Colonic mucosa (tissue), 4 donors: ENCODE measurements at regions not wholly inside any gene's neighbourhood (a gene's known extent, or its start where the extent isn't known, plus 50 kb on each side); places are given as distances from the start of the nearest gene placed in this dataset.

Experiments used
- DNase-seq: peaks from one replicate; pipeline ENCODE4 v3.0.0-alpha.2; 2020
- H3K27ac ChIP-seq: fragments of 200-600 bp; one replicate; pipeline ENCODE4 v1.8.0; 2021
- H3K27me3 ChIP-seq: fragments of 200-600 bp; one replicate; pipeline ENCODE4 v1.8.0; 2021
- H3K36me3 ChIP-seq: fragments of 200-600 bp; one replicate; pipeline ENCODE4 v1.8.0; 2021
- H3K4me1 ChIP-seq: fragments of 200-600 bp; one replicate; pipeline ENCODE4 v1.8.0; 2021; ENCODE audit warnings: mild to moderate bottlenecking
- H3K4me3 ChIP-seq: fragments of 200-600 bp; one replicate; pipeline ENCODE4 v1.8.0; 2021
- H3K9ac ChIP-seq, 2 donors: one replicate each; pipeline ENCODE4 v1.7.0; 2013; ENCODE audit warnings: control low read depth in 2 of 2, low read depth in 2 of 2, low read length in 2 of 2
- H3K9me3 ChIP-seq: fragments of 200-600 bp; one replicate; pipeline ENCODE4 v1.8.0; 2021
- CTCF ChIP-seq: fragments of 200-600 bp; IDR thresholded peaks from one replicate; pipeline ENCODE4 v1.8.0; 2022; ENCODE audit warnings: antibody characterized with exemption, mild to moderate bottlenecking
- intact Hi-C: fragments of 100-400 bp; cut with DNase I; formaldehyde crosslinking; loops from one replicate; pipeline ENCODE4 v1.14.1; 2022
- donor health status: healthy.
- donor health status: DM: no; HTN: no; CAD: no.
- donor health status: DM: no; HTN: no; CAD: no.

GRCh38 chr5:165055476-165055875, 1550.1 kb downstream of the MAT2B start:
- H3K9ac ChIP-seq: no peak overlapping the region
- no peaks in the 10 kb centered on the region for H3K27me3 ChIP-seq
- no peak for DNase-seq
- no peak overlapping the region for H3K4me3 ChIP-seq
- H3K36me3 ChIP-seq: no peaks in the 10 kb centered on the region
- intact Hi-C loops: no loop called here
- H3K27ac ChIP-seq: no peak overlapping the region
- H3K4me1 ChIP-seq: no peaks in the 10 kb centered on the region
- H3K9me3 ChIP-seq: no peaks in the 10 kb centered on the region
- TF ChIP-seq CTCF: no peak

- H3K27ac ChIP-seq: no peak overlapping the region
- no peaks in the 10 kb centered on the region for H3K4me1 ChIP-seq
- no peak for TF ChIP-seq CTCF
- DNase-seq: no peak
- H3K27me3 ChIP-seq: no peaks in the 10 kb centered on the region
- H3K9ac ChIP-seq: no peak overlapping the region
- intact Hi-C loops: no loop called here
- no peaks in the 10 kb centered on the region for H3K9me3 ChIP-seq
- H3K4me3 ChIP-seq: no peak overlapping the region
- no peaks in the 10 kb centered on the region for H3K36me3 ChIP-seq
Observed at GRCh38 chr5:165057145-165057544, 1551.7 kb downstream of the MAT2B start.

- intact Hi-C loops: no loop called here
Observed at GRCh38 chr5:165066751-165067385, 1561.4 kb downstream of the MAT2B start.

GRCh38 chr5:165076686-165077085, 1571.3 kb downstream of the MAT2B start:
- no peak overlapping the region for H3K27ac ChIP-seq
- no peaks in the 10 kb centered on the region for H3K27me3 ChIP-seq
- no peak for DNase-seq
- intact Hi-C loops: no loop called here
- H3K9me3 ChIP-seq: no peaks in the 10 kb centered on the region
- TF ChIP-seq CTCF: no peak
- H3K36me3 ChIP-seq: no peaks in the 10 kb centered on the region
- no peak overlapping the region for H3K9ac ChIP-seq
- no peaks in the 10 kb centered on the region for H3K4me1 ChIP-seq
- H3K4me3 ChIP-seq: no peak overlapping the region

More at GRCh38 chr5:165066751-165067385, 1561.4 kb downstream of the MAT2B start:
- Histone ChIP-seq H3K4me1 (no peaks in the 10 kb centered on the region), H3K4me3 (no peak overlapping the region), H3K36me3 (no peaks in the 10 kb centered on the region), H3K9ac (no peak overlapping the region), H3K27me3 (no peaks in the 10 kb centered on the region), H3K27ac (no peak overlapping the region), H3K9me3 (no peaks in the 10 kb centered on the region)
- TF ChIP-seq CTCF: no peak
- no peak for DNase-seq

GRCh38 chr5:165079389-165079788, 1574.0 kb downstream of the MAT2B start:
- Histone ChIP-seq H3K4me1 (no peaks in the 10 kb centered on the region), H3K9ac (no peak overlapping the region), H3K36me3 (no peaks in the 10 kb centered on the region), H3K9me3 (no peaks in the 10 kb centered on the region), H3K27ac (no peak overlapping the region), H3K27me3 (no peaks in the 10 kb centered on the region), H3K4me3 (no peak overlapping the region)
- no peak for DNase-seq
- no peak for TF ChIP-seq CTCF
- intact Hi-C loops: no loop called here
